M059J (cell line): ENCODE measurements at regions not wholly inside any gene's neighbourhood (a gene's known extent, or its start where the extent isn't known, plus 50 kb on each side); places are given as distances from the start of the nearest gene placed in this dataset.
"Not testable (repeated sequence)": the region's sequence is repeated elsewhere in the genome, so short reads cannot be mapped to it uniquely, and the experiment has no call there.

ENCODE experiments used
- DNase-seq: peaks from one replicate; pipeline ENCODE4 v3.0.0-alpha.2; 2012; ENCODE audit warnings: low read depth

GRCh38 chrX:65971151-65971550 lies 68.7 kb downstream of the VSIG4 start:
- no peak for DNase-seq

DNA sequence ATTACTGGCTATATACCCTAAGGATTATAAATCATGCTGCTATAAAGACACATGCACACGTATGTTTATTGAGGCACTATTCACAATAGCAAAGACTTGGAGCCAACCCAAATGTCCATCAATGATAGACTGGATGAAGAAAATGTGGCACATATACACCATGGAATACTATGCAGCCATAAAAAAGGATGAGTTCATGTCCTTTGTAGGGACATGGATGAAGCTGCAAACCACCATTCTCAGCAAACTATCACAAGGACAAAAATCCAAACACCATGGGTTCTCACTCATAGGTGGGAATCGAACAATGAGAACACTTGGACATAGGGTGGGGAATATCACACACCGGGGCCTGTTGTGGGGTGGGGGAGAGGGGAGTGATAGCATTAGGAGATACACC lies 72.7 kb downstream of the VSIG4 start:
- not testable (repeated sequence) for DNase-seq

DNA sequence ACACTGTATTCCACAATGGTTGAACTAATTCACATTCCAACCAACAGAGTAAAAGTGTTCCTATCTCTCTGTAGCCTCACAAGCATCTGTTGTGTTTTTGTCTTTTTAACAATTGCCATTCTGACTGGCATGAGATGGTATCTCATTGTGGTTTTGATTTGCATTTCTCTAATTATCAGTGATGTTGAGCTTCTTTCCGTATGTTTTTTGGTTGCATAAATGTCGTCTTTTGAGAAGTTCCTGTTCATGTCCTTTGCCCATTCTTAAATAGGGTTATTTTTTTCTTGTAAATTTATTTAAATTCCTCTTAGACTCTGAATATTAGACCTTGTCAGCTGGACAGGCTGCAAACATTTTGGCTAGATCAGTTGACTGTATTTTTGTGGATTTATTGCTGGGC lies 78.2 kb downstream of the VSIG4 start:
- no peak for DNase-seq

DNA sequence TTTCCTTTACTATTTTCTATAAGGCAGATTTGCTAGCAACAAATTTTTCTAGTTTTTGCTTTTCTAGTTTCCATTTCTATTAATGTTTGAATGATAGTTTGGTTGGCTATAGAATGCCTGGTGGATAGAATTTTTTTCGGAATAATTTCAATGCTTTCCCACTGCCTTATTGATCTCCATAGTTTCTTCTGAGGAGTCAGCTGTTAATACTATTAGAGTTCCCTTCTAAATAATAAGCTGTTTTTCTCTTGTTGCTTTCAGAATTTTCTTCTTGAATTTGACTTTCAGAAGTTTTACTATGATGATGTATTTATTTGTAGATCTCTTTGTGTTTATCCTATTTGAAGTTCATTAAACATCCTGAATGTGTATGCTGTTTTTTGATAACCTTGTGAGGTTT lies 91.8 kb downstream of the VSIG4 start:
- DNase-seq, result no peak

- DNase-seq, result no peak
Measured at GRCh38 chrX:65941775-65942174, 98.1 kb downstream of the VSIG4 start.

DNA sequence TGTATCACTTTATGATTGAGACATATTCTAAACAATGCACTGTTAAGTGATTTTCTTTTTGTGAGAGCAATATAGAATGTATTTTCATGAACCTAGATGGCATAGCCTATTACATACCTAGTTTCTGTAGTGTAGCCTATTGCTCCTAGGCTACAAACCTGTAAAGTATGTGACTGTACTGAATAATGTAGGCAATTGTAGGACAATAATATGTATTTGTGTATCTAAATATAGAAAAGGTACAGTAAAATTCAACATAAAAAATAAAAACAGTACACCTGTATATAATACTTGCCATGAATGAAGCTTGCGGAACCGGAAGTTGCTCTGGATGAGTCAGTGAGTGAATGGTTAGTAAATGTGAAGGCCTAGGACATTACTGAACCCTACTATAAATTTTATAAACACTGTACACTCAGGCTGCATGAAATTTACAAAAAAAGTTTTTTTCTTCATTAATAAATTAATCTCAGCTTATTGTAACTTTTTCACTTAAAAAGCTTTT lies 106.7 kb downstream of the VSIG4 start:
- DNase-seq, result no peak

DNA sequence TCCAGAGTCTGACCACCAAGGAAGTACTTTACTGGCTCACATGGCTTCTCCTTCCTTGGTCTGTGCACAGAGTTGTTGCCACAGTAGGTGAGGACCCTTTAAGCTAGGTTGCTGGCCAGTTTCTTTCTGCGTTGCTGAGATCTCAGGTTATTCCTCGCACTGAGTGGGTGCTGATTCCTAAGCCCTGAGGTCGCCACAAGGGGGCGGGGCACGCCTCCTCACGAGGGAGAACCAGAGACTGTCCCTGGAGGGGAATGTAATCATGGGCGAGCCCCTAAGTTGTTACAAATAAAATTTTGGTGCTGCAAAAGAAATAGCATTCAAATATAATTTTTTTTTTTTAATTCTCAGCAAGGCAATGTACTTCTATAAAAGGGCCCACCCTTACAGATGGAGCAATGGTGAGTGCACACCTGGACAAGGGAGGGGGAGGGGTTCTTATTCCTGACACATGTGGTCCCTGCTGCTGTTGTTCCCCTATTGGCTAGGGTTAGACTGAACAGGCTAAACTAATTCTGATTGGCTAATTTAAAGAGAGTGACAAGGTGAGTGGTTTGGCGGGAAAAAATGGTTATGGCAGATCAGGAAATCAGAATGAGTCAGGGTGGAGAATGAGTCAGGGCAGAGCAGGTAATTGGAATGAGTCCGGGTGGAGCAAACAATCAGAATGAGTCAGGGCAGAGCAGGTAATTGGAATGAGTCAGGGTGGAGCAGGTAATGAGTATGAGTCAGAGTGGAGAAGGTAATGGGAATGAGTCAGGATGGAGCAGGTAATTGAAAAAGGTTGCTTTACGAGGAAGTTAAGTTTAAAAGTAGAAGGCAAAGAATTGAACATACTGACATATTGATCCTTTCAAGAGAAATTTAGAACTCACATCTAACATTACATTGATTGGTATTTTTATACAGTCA lies 107.5 kb downstream of the VSIG4 start:
- DNase-seq, result peak; percentile 73

- DNase-seq, result peak; percentile 41
Measured at GRCh38 chrX:65928522-65928921, 111.4 kb downstream of the VSIG4 start.

- DNase-seq, result not testable (repeated sequence)
Measured at GRCh38 chrX:65927386-65927785, 112.5 kb downstream of the VSIG4 start.

DNA sequence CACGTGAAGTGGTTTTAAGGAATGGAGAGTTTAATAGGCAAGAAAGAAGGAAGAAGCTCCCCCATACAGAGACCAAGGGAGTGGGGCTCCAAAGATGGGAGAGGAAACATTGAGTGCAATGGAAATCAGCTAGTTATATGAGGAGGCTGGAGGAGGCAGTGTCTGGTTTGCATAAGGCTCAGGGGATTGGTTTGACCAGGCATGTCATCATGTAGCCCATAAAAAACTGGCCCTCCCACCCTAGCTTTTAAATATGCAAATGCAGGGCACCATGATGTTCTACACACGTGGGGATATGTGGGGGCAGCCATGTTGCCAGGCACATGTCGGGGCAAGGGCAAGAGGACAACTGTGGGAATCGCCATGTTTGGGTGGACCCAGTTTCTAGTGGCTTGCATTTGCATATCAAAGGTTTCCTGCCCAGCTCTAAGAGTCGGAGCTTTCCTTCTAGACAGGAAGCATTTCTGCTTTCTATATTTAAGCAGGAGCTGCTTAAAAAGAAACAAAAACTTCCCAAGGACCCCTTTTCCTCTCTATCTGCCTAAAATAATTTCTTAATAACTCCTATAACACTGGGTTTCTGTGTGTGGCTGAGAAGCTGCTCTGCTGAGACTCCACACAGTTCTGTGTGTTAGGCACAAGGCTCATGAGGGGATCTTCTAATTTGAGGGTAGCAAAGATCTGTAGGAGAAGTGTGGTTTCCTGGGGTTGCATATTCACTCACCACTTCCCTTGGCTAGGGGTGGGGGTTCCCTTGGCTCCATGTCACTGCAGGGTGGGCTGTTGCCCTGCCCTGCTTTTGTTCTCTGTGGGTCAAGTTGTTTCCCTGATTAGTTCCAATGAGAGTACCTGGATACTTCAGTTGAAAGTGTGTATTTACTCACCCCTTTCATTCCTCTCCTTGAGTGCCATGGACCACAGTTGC lies 113.5 kb downstream of the VSIG4 start:
- DNase-seq, result no peak

- no peak for DNase-seq
Measured at GRCh38 chrX:65925592-65925991, 114.3 kb downstream of the VSIG4 start.

DNA sequence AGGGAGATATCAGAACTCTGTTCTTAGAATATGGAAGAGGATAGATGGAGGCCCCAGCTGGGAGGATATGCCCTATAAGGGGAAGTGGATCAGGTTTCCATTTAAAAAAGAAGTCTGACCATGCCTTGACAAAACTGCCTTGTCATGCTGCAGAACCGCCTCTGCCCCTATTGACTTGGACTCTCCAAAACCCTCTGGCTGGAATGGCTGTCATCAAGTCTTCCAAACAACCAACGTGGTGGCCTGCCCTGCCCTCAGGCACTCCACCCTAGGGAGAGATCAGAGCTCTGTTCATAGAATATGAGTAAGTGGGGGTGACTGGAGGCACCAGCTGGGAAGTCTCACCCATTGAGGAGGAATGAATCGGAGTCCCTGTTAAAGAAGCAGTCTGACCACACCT lies 114.9 kb downstream of the VSIG4 start:
- DNase-seq, result peak; percentile 32

DNA sequence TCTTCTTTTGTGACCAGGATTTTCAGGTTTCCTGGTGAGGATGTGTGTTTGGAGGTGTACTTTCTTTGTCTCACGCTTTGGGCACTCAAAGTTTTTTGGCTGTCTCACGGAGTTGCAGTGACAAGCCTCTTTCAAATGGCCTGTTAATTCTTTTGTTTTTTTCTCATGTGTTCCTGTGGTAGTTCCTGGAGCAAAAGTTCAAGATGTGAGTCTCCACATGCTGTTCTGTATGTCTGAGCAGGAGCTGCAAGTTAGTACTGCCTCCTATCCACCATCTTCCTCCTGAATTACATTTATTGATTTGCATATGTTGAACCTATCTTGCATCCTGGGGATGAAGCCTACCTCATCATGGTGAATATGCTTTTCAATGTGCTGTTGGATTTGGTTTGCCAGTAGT lies 118.5 kb downstream of the VSIG4 start:
- no peak for DNase-seq

GRCh38 chrX:65920620-65921019 lies 119.3 kb downstream of the VSIG4 start:
- peak; percentile 20 for DNase-seq

- no peak for DNase-seq
Measured at GRCh38 chrX:65910899-65911298, 129.0 kb downstream of the VSIG4 start.

DNA sequence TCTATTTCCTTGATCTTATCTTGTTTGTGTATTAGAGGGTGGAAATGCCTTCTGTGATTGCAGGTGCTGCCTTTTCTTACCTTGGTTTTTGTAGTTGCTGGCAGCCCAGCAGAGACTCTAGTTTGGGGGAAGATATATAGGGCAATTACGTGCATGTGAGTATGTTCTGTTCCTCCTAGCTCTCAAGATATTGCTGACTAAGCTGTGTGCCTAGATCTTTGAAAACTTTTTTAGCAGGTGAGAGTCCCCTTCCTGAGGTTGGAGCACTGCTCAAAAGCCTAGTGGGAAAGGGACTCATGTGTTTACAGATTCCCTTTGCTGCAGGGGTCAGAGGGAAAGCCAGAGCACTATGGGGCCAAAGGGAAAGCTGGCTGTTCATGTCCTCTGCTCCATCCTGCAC lies 136.1 kb downstream of the VSIG4 start:
- no peak for DNase-seq

- no peak for DNase-seq
Measured at GRCh38 chrX:65902011-65902410, 137.9 kb downstream of the VSIG4 start.

DNA sequence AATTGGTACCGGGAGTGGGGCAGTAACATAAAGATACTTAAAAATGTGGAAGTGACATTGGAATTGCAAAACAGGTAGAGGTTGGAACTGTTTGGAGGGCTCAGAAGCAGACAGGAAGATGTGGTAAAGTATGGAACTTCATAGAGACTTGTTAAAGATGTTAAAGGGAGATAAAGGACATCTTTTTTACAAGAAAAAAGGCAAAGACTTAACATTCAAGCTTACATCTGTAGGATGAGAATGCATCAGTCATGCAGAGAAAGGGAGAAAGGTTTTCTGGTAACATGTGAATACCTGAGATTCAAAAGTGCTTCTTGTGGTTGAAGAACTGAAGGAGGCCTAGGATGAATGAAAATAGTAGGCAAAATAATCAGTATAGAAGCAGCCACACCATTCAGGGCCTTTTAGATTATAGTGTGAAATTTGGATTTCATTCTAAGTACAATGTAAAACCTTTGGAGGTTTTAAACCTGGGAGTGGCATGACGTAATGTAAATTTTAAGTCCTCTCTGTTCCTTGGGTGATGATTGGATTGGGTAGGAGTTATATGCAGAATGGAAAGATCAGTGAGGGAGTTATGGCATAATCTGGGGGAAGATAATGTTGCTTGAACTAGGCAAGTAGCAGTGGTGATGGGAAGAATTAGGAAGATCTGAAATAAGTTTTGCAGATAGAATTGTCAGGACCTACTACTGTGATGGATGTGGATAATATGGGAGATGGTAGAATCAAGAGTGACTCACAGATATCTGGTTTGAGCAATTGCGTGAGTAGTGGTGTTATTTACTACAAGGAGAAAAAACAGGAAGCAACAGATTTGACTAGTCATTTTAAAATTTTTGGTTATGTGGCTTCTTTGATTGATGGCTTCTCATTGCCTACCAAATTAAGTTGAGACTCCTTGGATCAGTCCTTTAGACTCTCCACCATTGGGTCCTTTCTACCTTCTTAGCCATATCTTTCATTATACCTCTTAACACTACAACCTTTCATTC lies 138.7 kb downstream of the VSIG4 start:
- DNase-seq, result no peak

DNA sequence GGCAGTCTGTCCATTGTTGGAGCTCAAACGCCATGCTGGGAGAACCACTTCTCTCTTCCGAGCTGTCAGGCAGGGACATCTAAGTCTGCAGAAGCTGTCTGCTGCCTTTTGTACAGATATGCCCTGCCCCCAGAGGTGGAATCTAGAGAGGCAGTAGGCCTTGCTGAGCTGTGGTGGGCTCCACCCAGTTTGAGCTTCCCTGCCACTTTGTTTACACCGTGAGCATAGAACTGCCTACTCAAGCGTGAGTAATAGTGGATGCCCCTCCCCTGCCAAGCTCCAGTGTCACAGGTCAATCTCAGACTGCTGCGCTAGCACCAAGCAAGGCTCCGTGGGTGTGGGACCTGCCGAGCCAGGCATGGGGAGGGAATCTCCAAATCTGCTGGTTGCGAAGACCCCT lies 145.7 kb downstream of the VSIG4 start:
- DNase-seq, result no peak

GRCh38 chrX:65891817-65892216 lies 148.1 kb downstream of the VSIG4 start:
- DNase-seq, result not testable (repeated sequence)

- DNase-seq, result not testable (repeated sequence)
Measured at GRCh38 chrX:65888150-65888549, 151.7 kb downstream of the VSIG4 start.
